Smooth muscle cell (in vitro differentiated cells): ENCODE measurements at regions not wholly inside any gene's neighbourhood (a gene's known extent, or its start where the extent isn't known, plus 50 kb on each side); places are given as distances from the start of the nearest gene placed in this dataset.

Source experiments
- DNase-seq: peaks from one replicate; lab custom pipeline; 2025; ENCODE audit not compliant: unreplicated experiment; lab: John Stamatoyannopoulos, UW
- H2AFZ ChIP-seq: fragments of 200-600 bp; sonication (generic); 2 replicates; pipeline ENCODE4 v1.6.0; 2016; ENCODE audit warnings: antibody characterized with exemption, low read depth, mild to moderate bottlenecking
- H3F3A ChIP-seq: fragments of 200-600 bp; sonication (generic); 2 replicates; pipeline ENCODE4 v1.6.0; 2017; ENCODE audit warnings: antibody characterized with exemption, low read depth
- H3K27ac ChIP-seq: fragments of 200-600 bp; sonication (generic); 2 replicates; pipeline ENCODE4 v1.5.1; 2016; ENCODE audit warnings: low read depth, mild to moderate bottlenecking
- H3K27me3 ChIP-seq: fragments of 200-600 bp; sonication (generic); 2 replicates; pipeline ENCODE4 v1.6.1; 2016; ENCODE audit warnings: low read depth, mild to moderate bottlenecking
- H3K36me3 ChIP-seq: fragments of 200-600 bp; sonication (generic); 2 replicates; pipeline ENCODE4 v1.5.1; 2016; ENCODE audit warnings: low read depth
- H3K4me1 ChIP-seq: fragments of 200-600 bp; sonication (generic); 2 replicates; pipeline ENCODE4 v1.5.1; 2016; ENCODE audit warnings: low read depth
- H3K4me2 ChIP-seq: fragments of 200-600 bp; sonication (generic); 2 replicates; pipeline ENCODE4 v1.6.0; 2016; ENCODE audit warnings: mild to moderate bottlenecking
- H3K4me3 ChIP-seq: fragments of 200-600 bp; sonication (generic); 2 replicates; pipeline ENCODE4 v1.5.1; 2016; ENCODE audit warnings: mild to moderate bottlenecking
- H3K79me2 ChIP-seq: fragments of 200-600 bp; sonication (generic); 2 replicates; pipeline ENCODE4 v1.6.0; 2016; ENCODE audit warnings: low read depth, mild to moderate bottlenecking
- H3K9ac ChIP-seq: fragments of 200-600 bp; sonication (generic); 2 replicates; pipeline ENCODE4 v1.6.0; 2016; ENCODE audit warnings: low read depth
- H3K9me3 ChIP-seq: fragments of 200-600 bp; sonication (generic); replicated peaks from 2 replicates; pipeline ENCODE4 v1.5.1; 2016; ENCODE audit warnings: low read depth
- H4K20me1 ChIP-seq: fragments of 200-600 bp; sonication (generic); 2 replicates; pipeline ENCODE4 v1.6.0; 2016; ENCODE audit warnings: low read depth
- CTCF ChIP-seq: fragments of 200-600 bp; sonication (generic); IDR thresholded peaks from 2 replicates; pipeline ENCODE4 v1.5.1; 2017; ENCODE audit warnings: borderline replicate concordance, mild to moderate bottlenecking, antibody characterized with exemption; ENCODE audit not compliant: insufficient read depth, poor library complexity, severe bottlenecking
- WGBS: methylation state at CpG from one replicate; pipeline ENCODE4 v1.1.7; 2016; ENCODE audit warnings: low lambda C conversion rate; 5-methylcytosine and 5-hydroxymethylcytosine counted together

- Histone ChIP-seq H3F3A (no peaks in the 10 kb centered on the region), H3K4me1 (peaks cover 2% of the 10 kb centered on the region), H3K9me3 (no peaks in the 10 kb centered on the region), H3K36me3 (no peaks in the 10 kb centered on the region), H3K4me3 (no peak overlapping the region), H3K27me3 (no peaks in the 10 kb centered on the region), H4K20me1 (no peaks in the 10 kb centered on the region), H2AFZ (no peak overlapping the region), H3K4me2 (no peak overlapping the region), H3K79me2 (no peaks in the 10 kb centered on the region), H3K27ac (no peak overlapping the region), H3K9ac (no peak overlapping the region)
- TF ChIP-seq CTCF = no peak
- DNase-seq = no peak
- 73% methylated on average over 1 of the region's 1 CpG for WGBS
Observed at GRCh38 chr9:82720515-82720914, 342.4 kb downstream of the RASEF start.

GRCh38 chr9:82721593-82721992 is 341.3 kb downstream of the RASEF start:
- Histone ChIP-seq H3K36me3 (no peaks in the 10 kb centered on the region), H3K79me2 (no peaks in the 10 kb centered on the region), H3K4me3 (no peak overlapping the region), H3K4me2 (no peak overlapping the region), H3K27ac (no peak overlapping the region), H3K27me3 (no peaks in the 10 kb centered on the region), H3K9me3 (no peaks in the 10 kb centered on the region), H2AFZ (no peak overlapping the region), H3F3A (no peaks in the 10 kb centered on the region), H3K4me1 (no peaks in the 10 kb centered on the region), H3K9ac (no peak overlapping the region), H4K20me1 (no peaks in the 10 kb centered on the region)
- DNase-seq = no peak
- TF ChIP-seq CTCF = no peak
- WGBS = 14% methylated on average over 1 of the region's 1 CpG

GRCh38 chr9:82722051-82722450 is 340.9 kb downstream of the RASEF start:
- Histone ChIP-seq H2AFZ (no peak overlapping the region), H3K79me2 (no peaks in the 10 kb centered on the region), H3K4me1 (no peaks in the 10 kb centered on the region), H3K9ac (no peak overlapping the region), H3K4me3 (no peak overlapping the region), H3K4me2 (no peak overlapping the region), H3K9me3 (no peaks in the 10 kb centered on the region), H3F3A (no peaks in the 10 kb centered on the region), H3K27ac (no peak overlapping the region), H3K27me3 (no peaks in the 10 kb centered on the region), H3K36me3 (no peaks in the 10 kb centered on the region), H4K20me1 (no peaks in the 10 kb centered on the region)
- DNase-seq = no peak
- no peak for TF ChIP-seq CTCF
- 56% methylated on average over 1 of the region's 1 CpG for WGBS

- Histone ChIP-seq H3F3A (no peaks in the 10 kb centered on the region), H3K9ac (no peak overlapping the region), H3K4me1 (no peaks in the 10 kb centered on the region), H4K20me1 (no peaks in the 10 kb centered on the region), H3K27me3 (no peaks in the 10 kb centered on the region), H3K27ac (no peak overlapping the region), H3K4me3 (no peak overlapping the region), H3K4me2 (no peak overlapping the region), H3K79me2 (no peaks in the 10 kb centered on the region), H3K36me3 (no peaks in the 10 kb centered on the region), H3K9me3 (no peaks in the 10 kb centered on the region), H2AFZ (no peak overlapping the region)
- 30% methylated on average over 2 of the region's 2 CpGs for WGBS
- TF ChIP-seq CTCF = no peak
- DNase-seq = no peak
Observed at GRCh38 chr9:82722561-82722960, 340.4 kb downstream of the RASEF start.
